RWPE1 (cell line): ENCODE measurements at regions not wholly inside any gene's neighbourhood (a gene's known extent, or its start where the extent isn't known, plus 50 kb on each side); places are given as distances from the start of the nearest gene placed in this dataset.

Experiments
- CTCF ChIA-PET: fragments of 350-600 bp; sonication (Branson Sonifier 250); formaldehyde crosslinking; extraction: SDS; loops from one replicate; lab custom pipeline; 2021; lab: Yijun Ruan, JAX
- POLR2A ChIA-PET: fragments of 400-600 bp; formaldehyde crosslinking; extraction: SDS; loops from one replicate; lab custom pipeline; 2020; ENCODE audit warnings: antibody characterized with exemption; ENCODE audit not compliant: low non-redundant PET; lab: Yijun Ruan, JAX
- DNase-seq: peaks from one replicate; pipeline ENCODE4 v3.0.0; 2012; ENCODE audit warnings: low spot score
- H3K27ac ChIP-seq: fragments of 450-650 bp; 2 replicates; pipeline ENCODE4 v1.5.1; 2017
- CTCF ChIP-seq: fragments of 450-650 bp; conservative IDR thresholded peaks from 2 replicates; pipeline ENCODE4 v1.5.1; 2017; ENCODE audit warnings: low read depth, mild to moderate bottlenecking

- ChIA-PET CTCF (no interaction called here), POLR2A (no interaction called here)
Observed at GRCh38 chr6:37552267-37552666, 52.6 kb upstream of the CCDC167 start.

DNA sequence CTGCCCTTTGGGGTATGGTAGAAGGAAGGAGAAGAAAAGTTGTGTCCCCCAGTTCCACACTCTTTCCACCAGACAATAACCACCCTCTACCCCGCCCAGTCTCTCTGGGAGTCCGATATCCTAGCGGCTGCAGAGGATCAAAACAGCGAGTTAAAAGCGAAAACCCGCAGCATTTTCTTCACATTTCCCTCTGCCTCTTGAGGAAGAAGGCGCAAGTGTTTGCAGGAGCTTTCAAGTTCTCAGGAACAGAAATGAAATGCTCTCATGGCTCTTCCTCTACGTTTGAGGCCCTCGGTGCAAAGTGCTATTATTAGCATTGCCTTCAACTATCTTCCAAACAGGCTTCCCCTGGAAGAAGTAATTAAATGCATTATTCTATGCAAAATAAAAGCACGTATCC is 52.2 kb upstream of the CCDC167 start:
- POLR2A ChIA-PET = no interaction called here
- TF ChIP-seq CTCF = no peak
- CTCF ChIA-PET = interaction anchor here (0.5 kb wide), 1 partner anchor 1162 kb away, joined by 3 read pairs; no protein-coding TSS in a partner anchor

More at GRCh38 chr6:37552267-37552666, 52.6 kb upstream of the CCDC167 start:
- peak overlapping the region; percentile 35; the same call in 1 of the 2 replicates for H3K27ac ChIP-seq
- TF ChIP-seq CTCF = no peak
- no peak for DNase-seq

GRCh38 chr6:37551446-37551845 is 51.8 kb upstream of the CCDC167 start:
- no peak overlapping the region for H3K27ac ChIP-seq
- CTCF ChIA-PET = interaction anchor here (0.5 kb wide), 1 partner anchor 1162 kb away, joined by 3 read pairs; no protein-coding TSS in a partner anchor
- TF ChIP-seq CTCF = no peak
- POLR2A ChIA-PET = no interaction called here
- DNase-seq = no peak

More for the DNA sequence above, 52.2 kb upstream of the CCDC167 start:
- DNase-seq = no peak
- H3K27ac ChIP-seq = peak overlapping the region; percentile 35; the same call in 1 of the 2 replicates

- no peak overlapping the region for H3K27ac ChIP-seq
- ChIA-PET POLR2A (no interaction called here), CTCF (no interaction called here)
- no peak for TF ChIP-seq CTCF
- DNase-seq = no peak
Observed at GRCh38 chr6:37551002-37551401, 51.3 kb upstream of the CCDC167 start.

- no peak for DNase-seq
- no peak for TF ChIP-seq CTCF
- peak overlapping the region; percentile 18; the same call in 1 of the 2 replicates for H3K27ac ChIP-seq
- POLR2A ChIA-PET = no interaction called here
- CTCF ChIA-PET = interaction anchor here (1.8 kb wide), 1 partner anchor 15 kb away, joined by 6 read pairs; no protein-coding TSS in a partner anchor
Observed at GRCh38 chr6:37550191-37550831, 50.6 kb upstream of the CCDC167 start.

GRCh38 chr6:37549558-37549957 is 49.9 kb upstream of the CCDC167 start:
- CTCF ChIA-PET = interaction anchor here (1.8 kb wide), 1 partner anchor 16 kb away, joined by 6 read pairs; no protein-coding TSS in a partner anchor
- POLR2A ChIA-PET = no interaction called here
- peak overlapping the region; percentile 90 for H3K27ac ChIP-seq
- no peak for TF ChIP-seq CTCF
- DNase-seq = no peak
